Mesothelial cell of epicardium (in vitro differentiated cells): ENCODE measurements at regions not wholly inside any gene's neighbourhood (a gene's known extent, or its start where the extent isn't known, plus 50 kb on each side); places are given as distances from the start of the nearest gene placed in this dataset.

Experiments used
- DNase-seq, 2 experiments: peaks; one replicate each; pipeline ENCODE4 v3.0.0; 2021; ENCODE audit warnings: low spot score in 2 of 2; ENCODE audit not compliant: unreplicated experiment in 2 of 2
- H3K27ac Mint-ChIP-seq: 2 replicates; pipeline ENCODE4 v1.8.0; 2021; ENCODE audit warnings: mixed read lengths
- H3K27me3 Mint-ChIP-seq: 2 replicates; pipeline ENCODE4 v1.8.0; 2021; ENCODE audit warnings: low read depth, mixed read lengths
- H3K36me3 Mint-ChIP-seq: 2 replicates; pipeline ENCODE4 v1.8.0; 2021; ENCODE audit warnings: mixed read lengths
- H3K4me1 Mint-ChIP-seq: 2 replicates; pipeline ENCODE4 v1.8.0; 2021; ENCODE audit warnings: mixed read lengths
- H3K4me3 Mint-ChIP-seq: 2 replicates; pipeline ENCODE4 v1.8.0; 2021; ENCODE audit warnings: mild to moderate bottlenecking, moderate library complexity, mixed read lengths
- H3K9me3 Mint-ChIP-seq: 2 replicates; pipeline ENCODE4 v1.8.0; 2021; ENCODE audit warnings: mixed read lengths
- CTCF ChIP-seq: fragments of 200-600 bp; sonication (generic); IDR thresholded peaks from one replicate; pipeline ENCODE4 v1.5.0; 2021; ENCODE audit warnings: antibody characterized with exemption; ENCODE audit not compliant: unreplicated experiment

- Mint-ChIP-seq H3K36me3 (no peaks in the 10 kb centered on the region), H3K4me3 (no peak overlapping the region), H3K4me1 (peaks cover 5% of the 10 kb centered on the region), H3K27me3 (peaks cover 4% of the 10 kb centered on the region), H3K9me3 (no peaks in the 10 kb centered on the region), H3K27ac (no peak overlapping the region)
- TF ChIP-seq CTCF, result no peak
- DNase-seq, result no peak
These were observed 134.7 kb upstream of the PPP2R2D start for GRCh38 chr10:131766096-131766495.

DNA sequence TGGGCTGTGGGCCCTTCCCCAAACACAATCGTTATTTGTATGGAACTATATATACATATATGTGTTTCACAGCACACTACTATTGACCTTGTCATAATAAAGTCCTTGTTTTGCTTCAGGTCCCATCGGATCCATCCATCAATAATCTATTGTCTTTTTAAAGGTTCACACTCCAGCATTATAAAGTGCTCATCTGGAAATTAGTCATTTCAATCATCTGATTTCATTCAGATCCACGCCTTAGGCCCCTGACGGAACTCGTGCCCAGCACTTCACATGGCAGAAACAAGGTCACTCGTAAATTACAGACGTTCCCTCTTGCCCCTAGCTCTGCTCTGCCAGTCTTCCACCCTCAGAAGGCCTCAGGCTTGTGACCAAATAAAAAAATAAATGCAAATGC lies 133.1 kb upstream of the PPP2R2D start:
- Mint-ChIP-seq H3K4me3 (no peak overlapping the region), H3K4me1 (peaks cover 2% of the 10 kb centered on the region), H3K36me3 (no peaks in the 10 kb centered on the region), H3K9me3 (no peaks in the 10 kb centered on the region), H3K27me3 (peaks cover 5% of the 10 kb centered on the region), H3K27ac (no peak overlapping the region)
- no peak for DNase-seq
- no peak for TF ChIP-seq CTCF

DNA sequence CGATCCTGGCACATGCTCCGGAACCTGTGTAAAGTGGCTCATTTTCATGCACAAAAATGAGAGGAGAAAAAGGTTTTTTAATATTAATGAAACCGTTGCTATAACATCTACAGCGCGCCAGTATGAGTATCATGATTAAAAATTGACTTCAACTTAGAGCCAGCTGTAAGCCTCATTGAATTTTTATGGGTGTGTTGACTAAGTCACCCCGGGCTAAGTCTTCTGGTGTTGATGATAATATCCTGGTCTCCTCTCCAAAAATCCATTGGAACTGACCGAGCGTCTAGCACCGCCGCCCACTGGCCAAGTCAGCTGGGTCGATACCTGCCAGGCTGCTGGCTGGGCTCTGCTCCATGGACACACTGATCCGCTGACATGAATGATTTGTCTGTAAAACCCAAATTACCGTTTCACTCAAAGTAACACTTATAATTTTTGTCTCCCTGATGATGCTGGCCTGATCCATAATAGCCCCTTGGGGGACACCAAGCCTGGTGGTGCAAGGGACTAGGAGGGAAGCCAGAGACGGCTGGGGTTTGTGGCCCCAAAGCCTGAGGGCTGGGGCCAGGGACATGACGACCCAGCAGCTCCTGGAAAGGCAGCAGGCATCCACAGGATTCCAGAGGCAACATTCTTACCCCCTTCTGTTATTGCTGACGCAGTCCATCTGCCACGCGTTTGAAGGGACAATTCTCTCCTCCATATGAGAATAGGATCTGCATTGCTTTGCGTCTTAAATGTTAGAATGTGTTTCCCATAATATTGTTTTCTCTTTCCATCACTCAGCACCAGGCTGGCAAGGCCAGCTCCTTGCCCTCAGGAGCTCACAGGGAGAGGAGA lies 131.0 kb upstream of the PPP2R2D start:
- Mint-ChIP-seq H3K27me3 (peaks cover 13% of the 10 kb centered on the region), H3K4me3 (no peak overlapping the region), H3K4me1 (peaks cover 2% of the 10 kb centered on the region), H3K9me3 (no peaks in the 10 kb centered on the region), H3K36me3 (no peaks in the 10 kb centered on the region), H3K27ac (no peak overlapping the region)
- no peak for DNase-seq
- no peak for TF ChIP-seq CTCF

- Mint-ChIP-seq H3K4me3 (no peak overlapping the region), H3K4me1 (peaks cover 2% of the 10 kb centered on the region), H3K27ac (no peak overlapping the region), H3K36me3 (no peaks in the 10 kb centered on the region), H3K9me3 (peaks cover 7% of the 10 kb centered on the region), H3K27me3 (peaks cover 13% of the 10 kb centered on the region)
- DNase-seq, result no peak
- no peak for TF ChIP-seq CTCF
These were observed 129.7 kb upstream of the PPP2R2D start for GRCh38 chr10:131770946-131771633.

- TF ChIP-seq CTCF, result no peak
- no peaks in the 10 kb centered on the region for H3K36me3 Mint-ChIP-seq
- no peak for DNase-seq
- no peak overlapping the region for H3K4me3 Mint-ChIP-seq
- no peak overlapping the region for H3K27ac Mint-ChIP-seq
- peaks cover 13% of the 10 kb centered on the region for H3K27me3 Mint-ChIP-seq
- peaks cover 13% of the 10 kb centered on the region for H3K9me3 Mint-ChIP-seq
- peaks cover 2% of the 10 kb centered on the region for H3K4me1 Mint-ChIP-seq
These were observed 129.0 kb upstream of the PPP2R2D start for GRCh38 chr10:131771634-131772358.
